Kidney epithelial cell (primary cell): ENCODE measurements at regions not wholly inside any gene's neighbourhood (a gene's known extent, or its start where the extent isn't known, plus 50 kb on each side); places are given as distances from the start of the nearest gene placed in this dataset.

Experiments
- DNase-seq: peaks from one replicate; pipeline ENCODE4 v3.0.0-alpha.2; 2010; ENCODE audit warnings: low read depth
- H3K27me3 ChIP-seq: 2 replicates; pipeline ENCODE4 v1.6.0; 2011; ENCODE audit warnings: low read length; ENCODE audit not compliant: control insufficient read depth, insufficient read depth
- H3K36me3 ChIP-seq: 2 replicates; pipeline ENCODE4 v1.5.1; 2011; ENCODE audit warnings: low read length; ENCODE audit not compliant: control insufficient read depth, insufficient read depth
- H3K4me3 ChIP-seq: 2 replicates; pipeline ENCODE4 v1.5.1; 2011; ENCODE audit warnings: low read depth, mild to moderate bottlenecking, control low read depth, low read length
- TF ChIP-seq, protein P1 (sequence below): IDR thresholded peaks from 2 replicates; pipeline ENCODE4 v1.5.1; 2011; ENCODE audit warnings: mild to moderate bottlenecking, moderate library complexity, low read length, control low read depth, inconsistent platforms; ENCODE audit not compliant: insufficient read depth, poor library complexity, severe bottlenecking

DNA sequence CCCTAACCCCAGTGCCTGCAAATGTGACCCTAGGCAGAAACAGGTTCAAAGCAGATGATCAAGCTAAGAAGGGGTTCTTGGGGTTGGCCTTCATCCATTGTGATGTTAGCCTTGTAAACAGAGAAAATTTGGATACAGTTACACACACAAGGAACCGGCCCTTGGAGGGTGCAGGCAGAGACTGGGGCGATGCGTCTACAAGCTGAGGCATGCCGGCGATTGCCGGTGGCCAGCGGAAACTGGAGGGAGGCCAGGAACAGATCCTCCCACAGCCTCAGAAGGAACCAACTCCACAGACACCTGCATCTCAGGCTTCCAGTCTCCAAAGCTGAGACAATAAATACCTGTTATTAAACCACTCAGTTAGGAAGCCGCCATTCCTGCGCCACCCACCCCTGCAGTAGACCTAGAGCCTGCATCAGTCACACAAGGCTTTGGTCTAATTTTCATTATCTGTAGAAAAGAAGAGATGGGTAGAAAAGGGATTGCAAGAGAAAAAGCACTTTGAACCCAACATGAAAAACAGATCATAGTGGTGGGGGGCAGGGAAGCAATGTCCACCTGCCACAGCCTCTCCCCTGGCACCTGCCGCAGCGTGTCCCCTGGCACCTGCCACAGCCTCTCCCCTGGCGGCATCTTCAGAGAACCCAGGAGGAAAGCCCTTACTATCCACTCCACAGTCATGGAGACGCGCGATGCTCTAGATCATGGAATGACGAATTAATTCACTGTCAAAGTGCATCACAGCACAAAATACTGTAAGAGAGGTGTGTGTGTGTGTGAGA, 119.7 kb upstream of the SOX1 start:
- Histone ChIP-seq H3K36me3 (no peaks in the 10 kb centered on the region), H3K4me3 (no peak overlapping the region)

DNA sequence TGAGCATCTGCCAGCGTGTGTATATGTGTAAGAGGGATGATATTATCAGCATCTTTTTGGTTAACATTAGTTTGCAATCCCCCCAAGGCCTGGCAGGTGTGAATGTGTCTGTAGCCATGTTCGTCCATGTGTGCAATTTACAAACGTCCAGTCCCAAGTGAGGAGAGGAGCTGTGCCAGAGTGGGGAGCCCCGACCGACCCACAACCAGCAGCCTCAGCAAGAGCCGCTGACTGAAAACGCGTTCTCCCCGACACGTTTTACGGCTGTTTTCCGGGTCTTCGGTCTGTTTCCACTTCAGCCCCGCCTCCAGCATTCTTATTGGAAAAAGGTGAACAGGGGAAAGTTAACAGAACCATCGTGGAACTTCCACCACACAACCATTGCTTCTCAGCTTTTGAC, 119.1 kb upstream of the SOX1 start:
- H3K36me3 ChIP-seq, result no peaks in the 10 kb centered on the region
- DNase-seq, result no peak
- H3K27me3 ChIP-seq, result no peaks in the 10 kb centered on the region
- no peak overlapping the region for H3K4me3 ChIP-seq
- TF ChIP-seq, protein P1, sequence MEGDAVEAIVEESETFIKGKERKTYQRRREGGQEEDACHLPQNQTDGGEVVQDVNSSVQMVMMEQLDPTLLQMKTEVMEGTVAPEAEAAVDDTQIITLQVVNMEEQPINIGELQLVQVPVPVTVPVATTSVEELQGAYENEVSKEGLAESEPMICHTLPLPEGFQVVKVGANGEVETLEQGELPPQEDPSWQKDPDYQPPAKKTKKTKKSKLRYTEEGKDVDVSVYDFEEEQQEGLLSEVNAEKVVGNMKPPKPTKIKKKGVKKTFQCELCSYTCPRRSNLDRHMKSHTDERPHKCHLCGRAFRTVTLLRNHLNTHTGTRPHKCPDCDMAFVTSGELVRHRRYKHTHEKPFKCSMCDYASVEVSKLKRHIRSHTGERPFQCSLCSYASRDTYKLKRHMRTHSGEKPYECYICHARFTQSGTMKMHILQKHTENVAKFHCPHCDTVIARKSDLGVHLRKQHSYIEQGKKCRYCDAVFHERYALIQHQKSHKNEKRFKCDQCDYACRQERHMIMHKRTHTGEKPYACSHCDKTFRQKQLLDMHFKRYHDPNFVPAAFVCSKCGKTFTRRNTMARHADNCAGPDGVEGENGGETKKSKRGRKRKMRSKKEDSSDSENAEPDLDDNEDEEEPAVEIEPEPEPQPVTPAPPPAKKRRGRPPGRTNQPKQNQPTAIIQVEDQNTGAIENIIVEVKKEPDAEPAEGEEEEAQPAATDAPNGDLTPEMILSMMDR, result no peak

More for the DNA sequence above, 119.7 kb upstream of the SOX1 start:
- DNase-seq, result no peak
- no peaks in the 10 kb centered on the region for H3K27me3 ChIP-seq
- TF ChIP-seq, protein P1, result no peak

DNA sequence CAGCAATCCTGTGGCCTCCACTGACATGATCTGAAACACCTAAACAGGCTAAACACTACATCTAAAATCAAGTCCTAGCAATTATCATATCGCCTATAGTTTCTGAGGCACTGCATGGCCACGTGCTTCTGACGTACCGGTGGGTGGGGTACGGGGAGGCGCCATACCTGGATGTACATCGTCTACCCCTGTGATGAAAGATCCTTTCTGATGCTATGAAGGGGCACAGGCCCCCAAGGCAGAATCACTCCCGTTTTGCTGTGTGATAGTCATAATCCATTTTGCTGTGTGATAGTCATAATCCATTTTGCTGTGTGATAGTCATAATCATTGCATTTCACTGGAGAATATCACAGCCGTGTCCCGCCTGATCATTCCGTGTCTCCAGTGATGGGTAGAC, 118.7 kb upstream of the SOX1 start:
- H3K4me3 ChIP-seq, result no peak overlapping the region
- DNase-seq, result no peak
- TF ChIP-seq, protein P1, result no peak
- no peaks in the 10 kb centered on the region for H3K36me3 ChIP-seq
- no peaks in the 10 kb centered on the region for H3K27me3 ChIP-seq

DNA sequence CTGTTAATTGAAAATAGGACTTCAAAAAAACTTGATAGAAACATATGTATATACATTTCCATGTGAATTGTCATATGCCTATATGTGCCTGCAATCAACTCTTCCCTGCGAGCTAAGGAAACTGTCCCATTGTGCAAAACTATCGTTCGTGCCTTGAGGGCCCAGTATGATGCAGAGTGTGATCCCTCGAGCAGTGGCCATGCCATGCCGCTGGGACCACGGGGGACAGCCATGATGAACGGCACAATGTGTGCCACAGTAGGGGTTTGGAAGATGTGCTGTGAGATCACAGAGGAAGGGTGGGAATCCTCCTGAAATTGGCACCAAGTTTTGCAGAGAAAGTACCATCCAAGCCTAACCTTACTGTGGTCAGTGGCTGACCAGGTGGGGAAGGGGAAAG, 118.1 kb upstream of the SOX1 start:
- DNase-seq, result no peak
- Histone ChIP-seq H3K4me3 (no peak overlapping the region), H3K36me3 (no peaks in the 10 kb centered on the region), H3K27me3 (no peaks in the 10 kb centered on the region)
- TF ChIP-seq, protein P1, result no peak

DNA sequence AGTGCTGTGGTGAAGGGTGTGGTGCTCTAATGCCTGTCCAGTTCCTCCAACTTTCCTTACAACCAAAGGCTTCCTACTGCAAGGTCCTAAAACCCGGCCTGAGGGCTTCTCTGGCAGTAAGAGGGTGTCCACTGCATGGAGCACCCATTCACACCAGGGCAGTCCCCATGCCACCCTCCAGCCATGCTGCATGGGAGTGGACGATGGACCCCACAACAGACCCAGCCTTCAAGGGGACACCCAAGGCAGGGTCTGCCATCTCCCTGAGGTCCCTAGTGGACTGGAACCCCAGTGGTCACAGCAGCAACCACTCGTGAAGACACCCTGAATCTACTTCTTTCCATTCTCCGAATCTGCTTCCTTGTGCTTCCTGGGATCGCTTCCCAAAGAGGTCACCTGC, 117.6 kb upstream of the SOX1 start:
- TF ChIP-seq, protein P1, result no peak
- no peak overlapping the region for H3K4me3 ChIP-seq
- no peaks in the 10 kb centered on the region for H3K36me3 ChIP-seq
- DNase-seq, result no peak
- no peaks in the 10 kb centered on the region for H3K27me3 ChIP-seq

DNA sequence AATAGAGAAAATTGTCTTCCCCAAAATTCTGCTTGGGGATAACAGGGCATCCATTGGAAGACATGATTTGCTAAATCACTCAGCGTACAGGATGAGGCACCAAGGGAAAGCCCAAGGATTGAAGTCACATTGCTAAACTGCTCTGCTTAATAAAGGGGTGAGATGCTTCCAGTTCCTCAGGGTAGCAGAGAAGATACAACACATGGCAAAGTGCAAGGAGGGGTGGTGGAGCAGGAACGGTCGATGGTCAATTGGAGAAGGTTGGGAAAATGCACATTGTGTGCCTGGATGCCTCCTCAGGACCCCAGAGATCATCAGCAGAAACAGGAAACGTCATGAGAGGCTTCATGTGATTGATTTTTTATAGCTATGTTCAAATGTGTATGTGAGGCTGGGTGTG, 116.3 kb upstream of the SOX1 start:
- Histone ChIP-seq H3K4me3 (no peak overlapping the region), H3K27me3 (no peaks in the 10 kb centered on the region)
- TF ChIP-seq, protein P1, result no peak

More for the DNA sequence above, 116.3 kb upstream of the SOX1 start:
- no peak for DNase-seq
- no peaks in the 10 kb centered on the region for H3K36me3 ChIP-seq
